NCI-H128 (cell line): ENCODE measurements at regions not wholly inside any gene's neighbourhood (a gene's known extent, or its start where the extent isn't known, plus 50 kb on each side); places are given as distances from the start of the nearest gene placed in this dataset.

Experiments used
- DNase-seq: peaks from one replicate; lab custom pipeline; 2025; ENCODE audit not compliant: unreplicated experiment; lab: John Stamatoyannopoulos, UW

DNA sequence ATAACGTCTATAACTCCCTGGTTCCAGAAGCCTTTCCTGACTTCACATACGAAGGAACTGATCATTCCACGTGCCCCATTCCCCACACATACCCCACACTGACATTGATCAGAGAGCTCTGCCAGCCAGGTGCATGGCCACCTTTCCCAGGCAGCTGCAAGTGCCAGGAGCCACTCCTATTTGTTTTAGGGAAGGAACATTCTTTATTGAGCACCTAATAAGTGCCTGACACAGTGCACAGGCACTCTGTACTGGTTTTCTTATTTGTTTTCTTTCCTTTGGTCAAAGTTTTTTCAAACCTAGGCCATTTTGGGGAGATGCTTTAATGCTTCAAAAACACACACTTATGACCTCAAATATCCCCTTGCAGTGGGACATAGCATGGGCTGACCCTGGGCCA is 50.0 kb downstream of the PITPNM2 start:
- DNase-seq = no peak

DNA sequence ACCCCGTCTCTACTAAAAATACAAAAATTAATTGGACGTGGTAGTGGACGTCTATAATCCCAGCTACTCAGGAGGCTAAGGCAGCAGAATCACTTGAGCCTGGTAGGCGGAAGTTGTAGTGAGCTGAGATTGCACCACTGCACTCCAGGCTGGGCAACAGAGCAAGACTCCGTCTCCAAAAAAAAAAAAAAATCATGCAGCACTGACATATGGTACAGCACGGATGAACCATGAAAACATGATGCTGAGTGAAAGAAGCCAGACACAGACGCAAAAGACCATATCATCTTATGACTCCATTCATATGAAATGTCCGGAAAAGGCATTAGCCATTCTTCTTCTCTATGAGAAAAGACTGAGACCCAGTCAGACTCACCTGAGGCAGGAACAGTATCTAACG is 50.4 kb downstream of the PITPNM2 start:
- no peak for DNase-seq

DNA sequence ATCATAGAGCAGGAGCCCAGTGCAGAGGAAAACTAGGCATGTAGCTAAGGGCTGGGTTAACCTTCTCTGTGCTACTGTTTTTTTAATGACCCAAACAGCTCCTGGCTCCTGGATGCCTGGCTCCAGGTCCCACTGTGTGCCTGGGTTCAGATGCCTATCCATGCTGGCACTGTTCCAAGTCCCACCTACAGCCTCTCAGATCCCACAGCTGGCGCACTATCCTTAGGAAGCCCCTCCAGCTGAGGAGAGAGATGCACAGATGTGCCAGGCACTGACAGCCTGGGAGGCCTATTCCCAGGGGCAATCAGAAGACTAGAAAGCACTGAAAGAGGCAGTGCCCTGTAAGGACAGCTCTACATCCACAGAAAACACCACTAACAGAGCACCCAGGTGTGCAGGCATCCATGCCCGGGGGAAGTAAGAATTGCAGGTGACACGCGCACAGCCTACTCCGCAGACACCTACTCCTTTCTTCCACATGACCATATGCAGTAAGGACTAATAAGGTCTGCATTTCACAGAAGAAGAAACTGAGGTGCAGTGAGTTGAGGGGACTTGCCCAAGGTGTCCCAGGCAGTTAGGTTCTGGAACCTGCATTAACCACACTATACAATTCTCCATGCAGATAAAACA is 51.2 kb downstream of the PITPNM2 start:
- DNase-seq = no peak

DNA sequence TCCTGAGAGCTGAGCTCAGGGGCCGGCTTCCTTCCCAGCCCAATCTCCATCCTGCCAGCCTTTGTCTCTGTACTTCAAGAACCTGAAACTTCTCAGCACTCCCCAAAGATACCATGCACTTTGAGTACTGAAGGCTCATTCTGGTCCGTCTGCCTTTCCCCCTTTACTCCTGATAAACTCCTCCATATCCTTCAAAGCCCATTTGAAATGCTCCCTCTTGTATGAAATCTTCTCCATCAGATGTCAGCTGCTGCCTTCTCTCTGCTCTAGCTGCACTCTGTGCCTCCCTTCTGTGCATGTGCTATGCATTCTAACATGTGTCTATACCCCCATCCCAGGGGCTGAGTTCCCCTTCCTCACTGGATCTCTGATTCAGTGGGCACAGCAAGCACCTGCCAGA is 52.1 kb downstream of the PITPNM2 start:
- no peak for DNase-seq

DNA sequence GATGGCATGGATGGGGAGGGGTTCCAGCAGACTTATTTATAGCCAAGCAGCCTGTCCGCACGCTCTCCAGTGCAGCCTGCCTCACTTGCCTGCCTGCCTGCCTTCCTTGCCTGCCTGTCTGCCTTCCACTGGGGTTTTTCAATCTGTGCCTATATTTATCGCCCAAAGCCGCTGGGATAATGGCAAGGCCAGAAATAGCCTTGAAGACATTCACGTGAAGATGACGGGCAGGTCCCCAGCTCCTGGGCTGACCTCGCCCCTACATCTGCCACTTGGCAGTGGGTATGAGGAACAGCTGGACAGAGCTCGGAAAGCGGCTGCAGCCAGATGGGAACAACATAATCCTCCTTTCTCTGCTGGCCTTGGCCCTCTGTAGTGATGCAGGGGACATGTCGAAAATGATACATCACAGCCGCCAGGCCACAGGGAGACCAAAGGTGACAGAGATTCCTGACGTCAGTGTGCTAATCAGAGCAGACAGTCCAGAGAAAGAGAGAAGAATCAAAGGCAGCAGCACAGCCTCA is 53.3 kb downstream of the PITPNM2 start:
- DNase-seq = no peak

DNA sequence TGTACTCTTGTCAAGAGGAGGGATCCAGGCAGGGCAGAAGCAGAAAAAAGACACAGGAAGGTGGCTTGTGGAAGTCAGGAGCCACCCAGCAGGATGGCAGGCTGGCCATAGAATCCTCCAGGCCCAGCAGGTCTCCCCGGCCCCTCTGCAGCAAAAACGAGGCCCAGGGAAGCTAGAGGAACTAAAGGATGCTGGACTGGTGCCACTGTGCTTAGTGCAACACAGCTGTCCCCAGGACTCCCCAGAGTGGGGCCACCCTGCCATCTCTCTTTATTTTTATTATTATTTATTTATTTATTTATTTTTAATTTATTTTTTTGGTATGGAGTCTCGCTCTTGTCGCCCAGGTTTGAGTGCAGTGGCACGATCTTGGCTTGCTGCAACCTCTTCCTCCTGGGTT is 54.1 kb downstream of the PITPNM2 start:
- no peak for DNase-seq

DNA sequence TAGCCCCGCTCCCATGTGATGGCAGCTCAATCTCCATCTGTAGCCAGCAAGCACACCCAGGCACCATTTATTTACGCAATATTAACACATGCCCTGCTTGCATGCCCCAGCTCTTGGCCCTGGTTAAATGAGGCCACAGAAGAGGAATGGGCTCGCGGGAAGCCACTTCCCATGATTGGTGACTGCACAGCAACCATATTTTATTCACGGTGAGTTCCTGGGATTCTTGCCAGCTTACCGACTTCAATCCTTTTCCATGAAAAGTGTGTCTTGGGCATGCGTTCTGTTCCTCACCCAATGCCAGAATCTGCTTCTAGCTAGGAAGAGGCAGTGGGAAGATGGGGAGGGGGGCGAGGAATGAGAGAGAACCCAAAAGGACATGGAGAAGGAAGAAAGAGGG is 54.7 kb downstream of the PITPNM2 start:
- no peak for DNase-seq

DNA sequence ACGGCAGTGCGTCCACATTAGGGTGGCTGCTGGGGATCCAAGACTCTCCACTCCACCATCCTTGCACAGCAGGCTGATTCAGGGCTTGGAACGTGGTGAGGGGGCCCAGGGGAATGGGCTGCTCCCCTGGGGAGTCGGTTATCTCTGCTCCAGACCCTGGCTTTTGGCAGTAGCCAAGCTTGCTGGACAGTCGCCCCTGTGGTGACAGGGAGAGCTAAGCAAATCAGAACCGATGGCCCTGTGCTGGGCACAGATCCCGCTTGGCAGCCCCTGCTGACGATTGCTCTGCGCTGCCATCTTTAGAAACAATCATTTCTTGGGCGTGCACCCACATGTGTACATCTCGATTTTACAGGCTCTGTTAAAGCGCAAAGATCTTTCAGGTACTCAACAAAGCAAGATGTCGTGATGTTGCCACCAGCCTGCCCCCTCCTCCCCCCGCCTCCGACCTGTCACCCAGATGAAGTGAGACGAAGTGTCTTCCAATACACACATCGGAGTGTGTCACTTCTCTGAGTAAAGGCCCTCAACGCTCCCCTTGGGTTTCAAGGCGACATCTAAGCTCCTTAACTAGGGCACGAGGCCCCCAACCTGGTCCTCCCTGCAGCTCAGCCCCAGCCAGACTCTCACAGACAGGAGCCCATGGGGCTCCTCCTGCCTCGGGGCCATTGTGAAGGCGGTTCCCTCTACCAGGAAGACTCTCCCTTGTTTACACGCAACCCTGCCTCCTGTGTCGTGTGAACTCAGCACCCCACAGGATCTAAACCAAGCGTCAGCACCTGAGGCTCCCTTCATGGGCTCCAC is 55.6 kb downstream of the PITPNM2 start:
- no peak for DNase-seq

DNA sequence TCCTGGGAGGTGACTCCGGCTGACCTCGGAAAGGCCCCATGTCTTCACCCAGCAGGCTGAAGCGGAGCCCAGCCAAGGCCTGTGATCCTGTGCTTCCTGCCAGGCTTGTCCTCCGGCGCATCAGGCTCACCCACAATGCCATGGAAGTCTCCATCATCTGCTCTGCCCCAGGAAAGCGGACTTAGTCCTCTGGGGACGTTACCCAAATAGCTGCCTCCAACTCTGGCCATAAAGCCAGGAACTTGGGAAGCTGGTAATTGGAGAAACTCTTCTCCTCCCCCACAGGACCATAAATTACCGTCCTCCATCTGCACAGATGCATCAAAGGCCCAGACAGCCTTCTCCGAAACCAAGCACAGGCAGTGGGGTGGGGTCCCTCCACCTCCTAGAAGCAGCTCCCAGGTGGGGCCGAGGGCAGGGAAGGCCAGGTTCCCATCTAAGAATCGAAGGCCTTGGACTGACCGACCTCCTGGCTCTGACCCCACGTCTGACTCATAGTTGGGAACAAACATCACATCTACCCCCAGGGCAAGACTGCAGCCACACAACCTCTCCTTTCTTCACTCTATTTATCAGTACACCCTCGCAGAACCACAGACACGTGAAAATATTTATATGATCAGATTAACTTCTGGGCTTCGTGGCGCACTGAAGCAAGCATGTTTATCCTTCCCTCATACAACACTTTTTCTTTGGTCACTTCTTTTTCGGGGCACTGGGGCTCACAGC is 56.4 kb downstream of the PITPNM2 start:
- no peak for DNase-seq

DNA sequence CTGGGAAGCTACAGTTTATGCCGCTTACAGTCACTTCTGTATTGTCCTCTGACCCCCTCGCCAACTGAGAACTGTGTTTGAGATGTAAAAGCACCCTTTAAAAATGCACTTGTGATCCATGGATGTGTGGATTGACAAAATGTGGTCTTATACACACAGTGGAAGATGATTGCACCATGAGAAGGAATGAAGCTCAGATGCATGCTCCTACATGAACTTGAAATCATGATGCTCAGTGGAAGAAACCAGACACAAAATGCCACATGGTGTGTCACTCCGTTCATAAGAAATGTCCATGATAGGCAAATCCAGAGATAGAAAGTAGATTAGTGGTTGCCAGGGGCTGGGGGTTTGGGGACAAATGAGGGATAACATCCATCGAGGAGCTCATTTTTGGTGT is 58.0 kb downstream of the PITPNM2 start:
- no peak for DNase-seq

DNA sequence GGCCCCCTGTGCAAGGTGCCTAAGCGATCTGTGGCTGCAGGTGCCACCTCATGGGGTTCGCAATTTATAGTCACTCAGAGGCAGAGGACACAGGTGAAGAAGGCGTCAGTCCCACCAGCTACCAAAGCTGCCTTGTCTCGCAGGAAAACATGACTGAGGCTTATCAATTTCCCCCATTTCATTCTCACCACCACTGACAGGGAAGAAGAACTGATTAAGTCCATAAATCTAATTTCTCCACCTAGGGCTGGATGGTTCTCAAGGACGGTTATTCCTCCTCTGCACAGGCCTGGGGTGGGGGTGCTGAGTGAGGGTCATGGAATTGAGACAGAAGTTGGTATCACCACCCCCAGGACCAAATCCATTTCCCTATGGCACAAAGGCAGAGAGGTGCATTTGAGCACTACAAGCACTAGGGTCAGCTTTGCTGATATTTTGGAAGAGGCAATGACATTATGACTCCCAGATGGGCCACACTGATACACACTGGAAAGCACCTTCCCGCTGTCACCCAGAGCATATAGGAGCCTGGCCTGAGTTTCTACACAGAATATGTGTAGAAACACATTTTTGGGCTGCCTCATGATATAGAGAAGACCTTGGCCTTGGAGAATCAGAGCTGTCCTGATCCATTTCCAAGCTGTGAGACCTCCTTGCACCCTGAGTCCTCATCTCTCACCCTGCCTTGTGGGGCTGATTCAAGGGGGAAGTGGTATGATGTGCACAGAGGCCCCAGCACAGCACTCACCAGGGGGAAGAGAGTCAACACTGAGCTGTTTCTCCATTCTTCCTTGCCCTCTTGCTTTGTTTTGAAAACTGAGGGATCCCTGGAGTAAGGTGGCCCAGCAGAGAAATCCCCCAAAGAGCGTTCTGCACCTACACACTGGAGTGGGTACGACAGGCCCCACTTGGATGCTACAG is 59.4 kb downstream of the PITPNM2 start:
- no peak for DNase-seq

DNA sequence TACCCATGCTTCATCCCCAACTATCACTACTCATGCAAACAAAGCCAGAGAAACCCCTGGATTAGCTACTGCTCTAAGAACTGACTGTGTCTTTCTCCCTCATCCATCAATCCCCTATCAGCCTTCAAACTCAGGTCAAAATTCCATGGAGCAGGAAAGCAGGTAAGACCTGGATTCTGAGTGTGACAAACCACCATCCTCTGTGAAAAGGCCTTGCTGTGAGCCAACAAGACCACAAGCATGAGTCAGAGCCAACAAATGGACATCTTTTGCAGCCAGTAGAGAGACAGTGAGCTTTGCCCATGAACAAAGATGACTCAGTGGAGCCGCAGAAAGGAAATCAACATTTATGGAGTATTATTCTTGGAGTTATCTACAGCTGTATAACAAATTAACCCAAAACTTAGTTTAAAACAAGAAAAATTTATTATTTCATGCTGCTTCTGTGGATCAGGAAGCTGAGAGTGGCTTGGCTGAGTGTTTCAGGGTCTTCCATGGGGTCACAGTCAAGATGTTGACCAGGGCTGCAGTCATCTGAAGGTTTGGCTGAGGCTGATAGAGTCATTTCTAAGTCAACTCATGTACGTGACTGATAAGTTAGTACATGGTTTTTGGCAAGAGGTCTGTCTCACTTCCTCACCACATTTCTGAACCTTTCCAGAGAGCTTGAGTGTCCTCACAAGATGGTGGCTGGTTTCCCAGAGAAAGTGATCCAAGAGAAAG is 61.1 kb downstream of the PITPNM2 start:
- no peak for DNase-seq

DNA sequence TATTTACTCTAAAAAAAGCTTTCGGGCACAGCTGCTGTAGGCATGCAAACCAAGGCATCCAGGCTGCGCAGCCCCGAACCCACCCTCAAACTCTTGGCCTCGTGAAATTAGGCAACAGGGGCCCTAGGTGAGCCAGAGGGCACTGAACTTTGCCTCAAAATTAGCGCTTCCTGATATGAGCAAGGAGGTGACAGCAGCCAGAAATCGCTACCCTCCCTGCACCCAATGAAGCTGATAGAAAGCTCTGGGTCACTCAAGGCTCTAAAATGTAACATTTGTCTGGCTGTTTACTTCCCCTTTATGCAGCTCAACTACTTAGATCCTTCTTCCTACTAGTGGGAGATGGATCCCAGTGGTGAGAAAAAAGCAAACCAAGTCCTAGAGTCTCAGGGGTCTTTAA is 61.8 kb downstream of the PITPNM2 start:
- no peak for DNase-seq

DNA sequence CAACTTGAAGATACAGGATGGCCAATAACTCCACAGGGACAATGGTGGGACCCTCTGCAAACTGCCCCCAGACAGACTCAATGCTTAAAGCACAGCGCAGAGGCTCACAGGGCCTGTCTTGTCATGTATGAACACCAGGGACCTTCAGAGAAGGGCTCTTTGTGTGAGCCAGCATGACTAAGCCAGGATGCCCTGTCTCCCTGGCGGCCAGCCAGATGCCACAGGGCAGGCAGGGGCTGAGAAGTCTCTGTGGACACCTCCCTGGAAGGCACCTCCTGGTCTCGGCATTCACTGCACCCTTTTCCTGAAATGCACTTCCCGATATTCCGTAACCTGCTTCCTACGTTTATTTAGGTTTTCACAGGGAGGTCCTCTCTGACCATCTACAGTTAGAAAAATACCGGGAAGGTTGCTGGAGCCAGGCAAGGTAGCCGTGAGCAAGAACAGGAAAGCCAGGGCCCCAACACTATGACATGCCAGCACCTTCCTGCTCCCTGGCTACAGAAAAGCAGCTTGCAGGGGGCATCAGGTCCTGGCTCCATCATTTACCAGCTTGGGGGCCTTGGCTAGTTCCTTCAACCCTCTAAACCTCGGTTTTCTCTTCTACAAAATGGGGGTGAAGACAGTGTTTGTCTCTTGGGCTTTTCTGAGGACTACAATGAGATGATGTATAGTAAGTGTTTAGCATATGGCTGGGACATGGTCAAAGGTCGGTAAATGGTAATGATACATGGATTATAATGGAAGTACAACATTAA is 65.0 kb downstream of the PITPNM2 start:
- DNase-seq = peak; percentile 19

DNA sequence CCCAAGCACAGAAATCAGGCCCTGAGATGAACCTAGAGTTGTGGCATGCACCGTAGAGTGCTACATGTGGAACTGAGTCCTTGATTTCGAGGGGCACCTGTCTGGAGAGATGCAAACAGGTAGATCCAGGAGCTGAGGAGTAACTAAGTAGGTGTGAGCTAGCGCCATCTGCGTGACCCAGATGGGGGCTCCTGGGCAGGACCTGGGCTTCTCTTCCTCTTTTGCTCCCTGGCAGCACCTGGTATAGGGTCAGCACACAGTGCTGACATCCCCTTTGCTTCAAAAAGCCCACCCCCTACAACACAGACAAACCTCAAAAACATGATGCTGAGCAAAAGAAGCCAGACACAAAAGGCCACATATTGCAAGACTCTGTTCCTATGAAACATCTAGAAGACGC is 65.8 kb downstream of the PITPNM2 start:
- no peak for DNase-seq

DNA sequence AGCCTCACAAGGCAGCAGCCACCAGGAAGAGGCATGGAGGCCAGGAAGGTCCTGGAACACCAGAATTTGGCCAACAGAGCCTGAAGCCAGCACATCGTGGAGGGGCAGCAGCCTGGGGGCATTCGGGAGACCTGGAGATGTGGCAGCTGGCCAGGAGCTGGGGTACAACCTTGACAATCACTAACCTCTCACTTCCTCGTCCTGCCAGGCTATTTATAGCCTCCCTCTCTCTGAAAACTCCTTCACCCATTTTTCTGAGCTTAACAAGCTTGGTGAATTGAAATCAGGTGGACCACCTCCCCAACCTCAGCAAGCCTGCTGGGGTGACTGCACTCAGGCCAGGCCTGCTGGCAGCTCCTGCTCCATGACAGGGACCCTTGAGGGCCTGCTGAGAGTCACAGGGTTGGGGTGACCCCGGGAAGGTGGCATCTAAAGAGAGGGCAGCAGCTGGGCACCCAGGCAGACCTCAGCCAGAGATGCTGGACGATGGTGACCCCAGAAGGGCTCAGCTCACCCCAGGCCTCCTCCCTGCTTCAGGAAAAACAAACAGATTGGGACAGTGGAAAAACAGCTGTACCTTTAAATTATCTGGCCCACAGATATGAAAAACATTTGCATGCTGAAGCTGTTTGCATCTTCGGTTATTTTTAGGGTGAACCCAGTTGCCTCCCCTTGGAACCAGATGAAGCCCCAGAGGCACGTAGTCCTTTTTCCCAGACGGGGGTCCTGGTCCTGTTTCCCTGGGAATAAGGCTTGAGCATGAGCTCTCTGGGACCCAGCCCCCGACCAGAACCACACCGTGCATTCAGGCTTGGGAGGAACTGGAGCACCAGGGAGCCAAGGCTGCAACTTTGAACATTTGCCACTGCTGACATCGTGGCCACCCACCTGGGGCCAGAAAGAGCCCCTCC is 67.0 kb downstream of the PITPNM2 start:
- DNase-seq = no peak

DNA sequence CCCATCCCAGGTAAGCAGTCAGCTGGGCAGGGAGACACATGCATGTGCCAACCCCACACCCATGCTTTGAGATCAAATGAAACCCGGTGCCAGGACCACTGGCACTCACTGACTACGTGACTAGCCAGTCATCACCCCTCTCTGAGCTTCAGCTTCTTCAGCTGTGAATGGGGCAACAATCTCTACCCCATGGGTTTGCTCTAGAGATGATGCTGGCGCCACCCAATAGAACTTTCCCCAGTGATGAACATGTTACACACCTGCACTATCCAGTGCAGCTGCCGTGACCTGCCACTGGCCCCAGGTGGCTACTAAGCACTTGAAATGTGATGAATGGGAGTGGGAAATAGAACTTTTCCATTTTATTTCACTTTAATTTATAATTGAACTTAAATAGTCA is 70.3 kb downstream of the PITPNM2 start:
- no peak for DNase-seq

DNA sequence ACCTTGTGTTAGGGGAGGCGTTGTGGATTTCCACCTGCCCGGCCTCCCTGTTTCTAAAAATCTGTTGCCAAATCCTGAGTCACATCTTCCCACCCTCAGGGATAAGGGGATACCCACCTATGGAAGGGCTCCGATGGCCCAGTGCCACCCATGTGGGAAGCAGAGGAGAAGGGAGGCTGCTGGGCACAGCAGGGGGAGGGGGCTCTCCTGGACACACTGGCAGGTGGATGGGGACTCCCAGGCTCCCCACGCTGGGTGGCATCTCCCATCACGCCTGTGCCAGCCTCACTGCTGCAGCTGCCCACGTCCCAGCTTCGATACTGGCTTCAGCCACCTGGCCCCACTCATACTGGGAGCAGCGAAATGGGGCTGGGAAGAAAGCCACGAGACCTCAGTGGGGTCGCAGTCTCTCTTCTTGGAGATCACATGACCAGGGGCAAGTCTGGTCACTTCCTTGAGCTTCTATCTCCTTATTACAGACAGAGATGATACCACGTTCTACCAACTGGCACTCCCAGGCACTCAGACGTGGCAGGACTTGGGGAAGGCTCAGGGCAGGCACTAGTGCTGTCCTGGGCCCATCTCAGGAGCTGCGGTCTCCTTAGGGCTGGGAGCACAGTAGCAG is 72.2 kb downstream of the PITPNM2 start:
- no peak for DNase-seq
